Fibroblast of lung (primary cell): ENCODE measurements at regions not wholly inside any gene's neighbourhood (a gene's known extent, or its start where the extent isn't known, plus 50 kb on each side); places are given as distances from the start of the nearest gene placed in this dataset.

Experiments
- EZH2 ChIP-seq: IDR thresholded peaks from 2 replicates; pipeline ENCODE4 v1.5.1; 2012; ENCODE audit warnings: low read length, control low read depth, mild to moderate bottlenecking; ENCODE audit errors: missing control alignments
- TF ChIP-seq, protein P1 (sequence below), 2 donors: IDR thresholded peaks in 1 of 2; conservative IDR thresholded peaks in 1 of 2; 1 replicate in 1 of 2; 2 replicates in 1 of 2; pipeline ENCODE4 v1.5.1; 2011 to 2012; ENCODE audit warnings: low read length in 2 of 2, control low read depth in 1 of 2, inconsistent platforms in 1 of 2, low read depth in 1 of 2, mild to moderate bottlenecking in 1 of 2

GRCh38 chr18:7454429-7454828 is 112.7 kb upstream of the PTPRM start:
- TF ChIP-seq EZH2, result no peak
- TF ChIP-seq, protein P1, sequence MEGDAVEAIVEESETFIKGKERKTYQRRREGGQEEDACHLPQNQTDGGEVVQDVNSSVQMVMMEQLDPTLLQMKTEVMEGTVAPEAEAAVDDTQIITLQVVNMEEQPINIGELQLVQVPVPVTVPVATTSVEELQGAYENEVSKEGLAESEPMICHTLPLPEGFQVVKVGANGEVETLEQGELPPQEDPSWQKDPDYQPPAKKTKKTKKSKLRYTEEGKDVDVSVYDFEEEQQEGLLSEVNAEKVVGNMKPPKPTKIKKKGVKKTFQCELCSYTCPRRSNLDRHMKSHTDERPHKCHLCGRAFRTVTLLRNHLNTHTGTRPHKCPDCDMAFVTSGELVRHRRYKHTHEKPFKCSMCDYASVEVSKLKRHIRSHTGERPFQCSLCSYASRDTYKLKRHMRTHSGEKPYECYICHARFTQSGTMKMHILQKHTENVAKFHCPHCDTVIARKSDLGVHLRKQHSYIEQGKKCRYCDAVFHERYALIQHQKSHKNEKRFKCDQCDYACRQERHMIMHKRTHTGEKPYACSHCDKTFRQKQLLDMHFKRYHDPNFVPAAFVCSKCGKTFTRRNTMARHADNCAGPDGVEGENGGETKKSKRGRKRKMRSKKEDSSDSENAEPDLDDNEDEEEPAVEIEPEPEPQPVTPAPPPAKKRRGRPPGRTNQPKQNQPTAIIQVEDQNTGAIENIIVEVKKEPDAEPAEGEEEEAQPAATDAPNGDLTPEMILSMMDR (conservative IDR thresholded peaks at IDR 0.05 in 1 of 2, IDR thresholded peaks at IDR 0.05 in 1 of 2; ENCODE audit: low read depth in 1 of 2, low read length in 2 of 2), result no peak
